Dermis microvascular lymphatic vessel endothelial cell (primary cell): ENCODE measurements at regions not wholly inside any gene's neighbourhood (a gene's known extent, or its start where the extent isn't known, plus 50 kb on each side); places are given as distances from the start of the nearest gene placed in this dataset.
"Not testable (repeated sequence)": the region's sequence is repeated elsewhere in the genome, so short reads cannot be mapped to it uniquely, and the experiment has no call there.

Experiments used
- DNase-seq, 2 donors: peaks; one replicate each; pipeline versions ENCODE4 v3.0.0 to v3.0.0-alpha.2; 2010; ENCODE audit warnings: low read depth in 2 of 2

DNA sequence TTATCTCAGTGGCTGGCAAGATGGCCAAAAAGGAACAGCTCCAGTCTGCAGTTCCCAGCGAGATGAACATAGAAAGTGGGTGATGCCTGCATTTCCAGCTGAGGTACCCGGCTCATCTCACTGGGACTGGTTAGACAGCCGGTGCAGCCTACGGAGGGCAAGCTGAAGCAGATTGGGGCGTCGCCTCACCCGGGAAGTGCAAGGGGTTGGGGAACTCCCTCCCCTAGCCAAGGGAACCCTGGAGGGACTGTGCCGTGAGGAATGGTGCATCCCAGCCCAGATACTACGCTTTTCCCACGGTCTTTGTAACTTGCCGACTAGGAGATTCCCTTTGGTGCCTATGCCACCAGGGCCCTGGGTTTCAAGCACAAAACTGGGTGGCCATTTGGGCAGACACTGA lies 324.7 kb downstream of the GJA1 start:
- DNase-seq = no peak

DNA sequence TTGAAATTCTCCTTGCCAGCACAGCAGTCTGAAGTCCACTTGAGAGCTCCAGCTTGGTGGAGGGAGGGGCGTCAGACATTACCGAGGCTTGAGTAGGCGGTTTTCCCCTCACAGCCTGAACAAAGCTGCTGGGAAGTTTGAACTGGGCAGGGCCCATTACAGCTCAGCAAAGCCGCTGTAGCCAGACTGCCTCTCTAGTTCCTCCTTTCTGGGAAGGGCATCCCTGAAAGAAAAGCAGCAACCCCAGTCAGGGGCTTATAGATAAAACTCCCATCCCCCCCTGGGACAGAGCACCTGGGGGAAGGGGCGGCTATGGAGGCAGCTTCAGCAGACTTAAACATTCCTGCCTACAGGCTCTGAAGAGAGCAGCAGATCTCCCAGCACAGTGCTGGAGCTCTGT lies 325.3 kb downstream of the GJA1 start:
- no peak for DNase-seq

DNA sequence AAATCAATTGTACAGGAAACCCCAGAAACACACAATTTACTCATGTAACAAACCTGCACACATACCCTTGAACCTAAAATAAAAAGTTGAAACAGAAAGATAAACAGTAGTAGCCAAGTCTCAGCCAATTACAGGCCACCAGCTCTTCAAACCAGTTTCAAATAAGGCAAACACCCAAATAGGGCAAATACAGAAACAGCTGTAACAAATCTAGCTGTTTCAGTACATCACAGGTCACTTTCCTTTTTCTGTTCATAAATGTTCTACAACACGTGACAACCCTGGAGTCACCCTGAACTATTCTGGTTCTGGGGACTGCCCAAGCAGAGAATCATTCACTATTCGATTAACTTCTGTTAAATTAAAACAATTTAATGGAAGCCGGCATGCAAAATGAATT lies 329.0 kb downstream of the GJA1 start:
- no peak for DNase-seq

DNA sequence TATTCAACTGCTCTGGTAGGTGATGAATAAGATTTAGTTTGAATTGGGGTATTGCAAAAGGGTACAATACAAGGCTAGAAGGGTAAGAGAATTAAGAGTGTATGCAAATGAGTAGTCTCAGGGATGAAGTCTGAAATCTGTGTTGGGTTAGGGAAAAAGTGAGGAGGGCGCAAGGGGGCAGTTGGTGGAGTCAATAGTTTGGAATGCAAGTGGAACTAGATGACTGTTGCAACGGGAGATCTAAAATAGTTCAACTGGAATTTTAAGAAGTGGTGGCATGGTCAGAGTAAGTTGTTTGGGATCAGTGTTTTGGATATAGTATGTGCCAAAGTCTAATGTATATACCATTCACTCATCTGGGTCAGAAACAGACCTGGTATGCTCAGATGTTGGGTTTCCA lies 329.6 kb downstream of the GJA1 start:
- DNase-seq = no peak

DNA sequence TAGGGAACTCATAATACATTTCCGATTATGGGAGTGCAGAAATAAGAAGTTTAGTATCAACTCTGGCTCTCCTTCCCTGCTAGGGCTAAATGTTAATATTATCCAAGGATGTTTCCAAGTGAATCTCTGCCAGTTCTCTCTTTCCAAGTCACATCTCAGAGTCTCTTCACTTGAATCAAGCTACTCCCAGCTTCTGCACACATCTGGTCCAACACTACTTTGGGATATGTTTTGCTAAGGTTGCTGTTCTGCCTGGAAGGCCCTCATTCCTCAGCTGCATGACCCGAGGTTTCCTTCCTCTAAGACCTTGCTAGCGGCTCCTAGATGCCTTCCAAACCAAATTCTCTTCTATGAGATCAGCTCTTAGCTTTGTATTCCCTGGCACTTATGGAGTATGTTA lies 331.8 kb downstream of the GJA1 start:
- DNase-seq = no peak

DNA sequence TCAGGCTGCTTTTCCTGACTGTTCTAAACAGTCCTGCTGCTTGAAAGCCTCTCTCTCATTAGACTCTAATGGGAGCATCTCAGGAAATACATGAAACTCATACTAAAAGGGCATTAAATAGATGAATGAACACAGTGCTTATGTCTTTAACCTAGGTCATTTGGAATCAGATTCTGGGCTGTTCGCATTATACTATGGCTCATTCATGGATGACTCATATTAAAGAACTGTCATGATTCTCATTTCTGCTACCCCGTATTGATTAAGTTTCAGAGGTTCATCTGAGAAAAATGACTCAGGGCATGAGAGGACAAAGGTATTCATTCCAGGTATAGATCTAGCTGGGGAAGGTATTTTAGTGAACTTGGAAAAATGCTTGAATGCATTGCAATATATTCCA lies 335.5 kb downstream of the GJA1 start:
- DNase-seq = peak in 1 of 2 donors; percentile 17

DNA sequence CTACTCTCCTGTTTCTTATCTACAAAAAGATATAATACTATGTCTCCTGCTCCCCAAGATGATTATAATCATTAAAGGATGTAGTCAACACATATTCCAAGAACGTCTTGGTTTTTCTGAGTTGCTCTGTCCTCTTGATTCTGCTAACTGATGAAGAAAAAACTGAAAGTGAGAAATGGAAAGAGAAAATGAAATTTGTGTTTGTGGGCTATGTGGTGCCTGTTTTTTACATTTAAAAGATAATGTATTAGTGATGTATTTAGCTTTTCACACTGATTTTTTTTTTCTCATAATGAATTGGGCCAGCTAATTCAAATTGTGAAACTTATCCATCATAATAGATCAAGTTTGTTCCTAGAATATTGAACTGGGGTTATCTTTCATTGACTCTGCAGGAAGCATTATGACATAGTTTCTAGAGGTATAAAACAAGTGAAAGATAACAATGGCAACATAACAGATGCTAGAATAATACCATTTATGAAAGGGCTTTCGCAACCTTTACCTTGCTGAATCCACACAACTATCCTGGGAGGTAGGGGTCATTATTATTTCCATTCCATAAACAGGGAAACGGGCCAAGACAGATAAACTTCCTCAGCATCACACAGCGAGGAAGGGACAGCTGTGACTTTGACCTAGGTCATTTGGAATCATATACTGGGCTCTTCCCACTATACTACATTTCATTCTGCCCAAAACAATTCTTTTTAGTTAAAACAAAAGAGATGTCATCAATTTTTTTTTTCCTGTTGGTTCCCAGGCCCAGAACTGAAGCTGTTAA lies 336.7 kb downstream of the GJA1 start:
- DNase-seq = peak; percentile 95 to 100

DNA sequence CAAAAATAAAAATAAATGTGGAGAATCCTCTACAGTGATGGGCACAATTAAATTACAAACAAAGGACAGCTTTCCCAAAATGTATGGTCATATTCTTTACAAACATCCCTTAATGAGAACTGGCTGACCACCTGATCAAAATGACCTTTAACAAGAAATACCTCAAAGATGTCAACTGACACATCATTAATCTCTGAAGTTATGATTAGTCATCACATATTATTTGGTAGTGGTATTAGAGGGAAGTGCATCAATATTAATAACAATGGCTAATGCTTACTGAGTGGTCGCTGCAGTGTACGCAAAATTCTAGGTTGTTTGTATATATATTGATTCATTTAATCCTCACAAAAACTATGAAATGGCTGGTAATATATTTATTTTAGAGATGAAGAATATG lies 340.6 kb downstream of the GJA1 start:
- DNase-seq = no peak

DNA sequence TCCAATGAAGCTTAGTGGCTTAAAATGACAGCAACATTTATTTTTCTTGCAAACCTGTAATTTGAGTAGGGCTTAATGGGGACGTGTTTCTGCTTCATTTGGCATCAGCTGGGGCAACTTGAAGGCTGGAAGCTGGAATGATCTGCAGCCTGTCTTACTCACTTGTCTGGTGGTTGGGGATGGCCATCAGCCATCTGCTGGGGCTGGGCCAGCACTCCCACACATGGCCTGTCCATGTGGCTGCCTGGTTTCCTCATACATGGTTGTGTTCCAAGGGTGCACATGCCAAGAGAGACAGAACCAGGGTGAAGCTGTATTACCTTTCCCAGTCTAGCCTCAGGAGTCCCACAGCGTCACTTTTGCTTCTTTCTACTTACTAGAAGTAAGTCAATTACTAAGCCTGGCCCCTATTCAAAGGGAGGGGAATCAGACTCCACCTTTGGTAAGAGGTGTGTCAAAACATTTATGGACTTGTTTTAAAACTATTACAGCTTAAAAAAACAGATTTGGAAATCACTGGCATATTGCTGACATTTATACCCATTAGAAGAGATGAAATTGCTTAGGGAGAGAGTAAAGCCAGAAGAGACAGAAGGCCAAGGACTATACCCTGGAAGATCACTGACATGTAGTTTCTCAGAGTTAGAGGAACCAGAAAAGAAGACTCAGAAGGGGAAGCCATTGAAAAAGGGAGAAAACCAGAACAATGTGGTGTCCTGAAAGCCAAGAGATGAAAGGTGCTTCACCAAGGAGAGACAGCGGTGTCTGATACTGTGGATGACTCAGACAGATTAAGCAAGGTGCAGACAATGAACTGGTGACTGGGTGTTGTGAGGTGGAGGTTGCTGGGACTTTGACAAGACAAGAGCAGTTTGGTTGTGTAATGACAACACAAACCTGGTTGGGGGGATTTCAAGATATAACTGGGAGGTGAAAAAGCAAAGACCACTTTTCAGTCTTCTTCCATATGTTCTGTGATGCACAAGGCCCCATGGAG lies 345.2 kb downstream of the GJA1 start:
- DNase-seq = no peak

DNA sequence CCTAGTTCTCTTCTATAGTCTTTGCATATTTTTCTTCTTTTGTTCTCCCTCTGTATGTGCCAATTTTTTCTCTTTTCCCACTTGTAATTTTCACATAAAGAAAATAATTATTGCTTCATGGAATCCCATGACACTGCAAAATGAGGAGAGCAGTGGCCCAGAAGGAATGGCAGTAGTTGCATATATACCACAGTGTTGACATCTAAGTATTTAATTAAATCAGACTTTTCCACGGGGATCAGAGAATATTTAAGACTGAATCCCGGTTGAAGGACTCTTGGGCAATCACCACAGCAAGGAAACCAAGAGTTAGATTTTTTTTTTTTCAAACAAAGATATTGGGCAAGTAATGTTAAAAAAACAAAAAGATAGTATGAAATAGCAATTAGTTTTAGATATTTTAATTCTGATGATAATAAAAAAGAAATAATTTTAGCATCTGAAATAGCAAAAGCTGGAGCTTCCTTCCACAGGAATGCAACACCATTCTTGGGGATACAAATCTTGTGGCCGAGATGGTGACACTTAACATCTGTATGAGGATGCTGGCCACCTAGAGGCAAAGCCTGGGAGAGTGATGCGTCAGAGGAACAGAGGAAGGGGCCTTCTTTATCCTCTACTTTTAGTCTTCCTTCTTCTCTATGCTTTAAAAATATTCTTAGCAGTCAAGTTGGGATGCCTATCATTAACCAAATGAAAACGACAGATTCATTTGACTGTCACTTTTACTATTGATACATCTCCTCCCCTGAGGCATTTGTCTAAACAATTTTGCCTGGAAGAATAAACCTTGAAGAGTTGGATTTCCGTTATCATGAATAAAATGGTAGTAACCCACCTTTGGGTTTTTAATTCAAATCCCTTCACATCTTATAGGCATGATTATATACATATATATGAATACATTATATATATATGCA lies 356.2 kb downstream of the GJA1 start:
- no peak for DNase-seq

DNA sequence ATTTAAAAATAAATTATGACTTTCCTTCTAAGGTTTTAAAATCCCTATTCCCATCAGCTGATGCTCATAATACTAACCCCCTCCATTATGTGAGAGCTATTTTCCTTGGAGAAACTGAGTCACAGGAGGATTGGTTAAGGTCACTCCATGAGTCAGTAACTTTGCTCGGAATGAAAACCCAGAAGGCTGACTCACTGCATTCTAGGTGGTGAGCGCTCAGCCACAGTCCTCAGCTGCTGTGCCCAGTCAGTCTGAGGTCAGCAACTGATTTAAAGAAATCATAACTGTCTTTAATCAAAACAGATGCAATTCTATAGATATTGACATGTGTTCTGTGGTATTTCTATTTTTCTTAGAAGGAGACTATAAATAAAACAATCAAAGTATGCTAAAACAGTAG lies 359.2 kb downstream of the GJA1 start:
- DNase-seq = peak in 1 of 2 donors; percentile 76

DNA sequence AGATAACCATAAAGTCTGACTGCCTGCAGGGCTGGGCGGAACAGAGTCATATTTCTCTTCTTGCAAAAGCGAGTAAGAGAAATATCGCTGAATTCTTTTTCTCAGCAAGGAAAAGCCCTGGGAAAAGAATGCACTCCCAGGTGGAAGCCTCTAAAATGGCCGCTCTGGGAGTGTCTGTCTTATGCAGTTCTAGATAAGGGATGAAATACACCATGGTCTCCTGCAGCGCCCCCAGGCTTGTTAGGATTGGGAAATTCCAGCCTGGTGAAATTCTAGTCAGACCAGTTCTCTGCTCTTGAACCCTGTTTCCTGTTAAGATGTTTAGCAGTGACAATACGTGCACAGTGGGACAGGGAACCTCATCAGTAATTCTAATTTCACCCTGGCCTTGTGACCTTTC lies 362.2 kb downstream of the GJA1 start:
- not testable (repeated sequence) for DNase-seq

DNA sequence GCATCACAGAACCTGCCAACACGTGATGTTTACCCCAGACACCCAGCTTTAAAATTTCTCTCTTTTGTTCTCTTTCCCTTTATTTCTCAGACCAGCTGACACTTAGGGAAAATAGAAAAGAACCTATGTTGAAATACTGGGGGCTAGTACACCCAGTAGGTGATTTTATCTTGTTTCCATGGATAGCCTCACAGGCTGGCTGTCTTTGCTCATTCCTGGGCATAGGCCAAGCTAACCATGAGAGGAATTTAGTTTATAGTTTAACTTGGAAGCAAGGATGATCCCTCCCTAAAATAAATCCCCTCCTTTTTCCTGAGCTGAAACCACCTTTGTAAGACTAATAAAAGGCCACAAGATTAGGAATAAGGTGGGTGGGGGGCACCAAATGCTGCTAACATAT lies 362.7 kb downstream of the GJA1 start:
- DNase-seq = not testable (repeated sequence)

DNA sequence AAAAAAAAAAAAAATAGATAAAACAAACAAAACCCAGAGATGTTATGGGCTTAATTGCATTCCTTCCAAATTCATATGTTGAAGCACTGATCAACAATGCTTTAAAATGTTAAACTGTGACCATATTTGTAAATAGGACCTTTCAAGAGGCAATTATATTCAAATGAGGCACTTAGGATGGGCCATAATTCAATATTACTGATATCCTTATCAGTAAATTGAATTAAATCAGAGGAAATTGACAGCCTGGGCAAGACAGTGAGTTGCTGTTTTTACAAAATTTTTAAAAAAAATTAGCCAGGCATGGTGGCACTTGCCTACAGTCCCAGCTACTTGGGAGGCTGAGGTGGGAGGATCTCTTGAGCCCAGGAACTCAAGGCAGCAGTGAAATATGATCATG lies 364.1 kb downstream of the GJA1 start:
- DNase-seq = no peak

DNA sequence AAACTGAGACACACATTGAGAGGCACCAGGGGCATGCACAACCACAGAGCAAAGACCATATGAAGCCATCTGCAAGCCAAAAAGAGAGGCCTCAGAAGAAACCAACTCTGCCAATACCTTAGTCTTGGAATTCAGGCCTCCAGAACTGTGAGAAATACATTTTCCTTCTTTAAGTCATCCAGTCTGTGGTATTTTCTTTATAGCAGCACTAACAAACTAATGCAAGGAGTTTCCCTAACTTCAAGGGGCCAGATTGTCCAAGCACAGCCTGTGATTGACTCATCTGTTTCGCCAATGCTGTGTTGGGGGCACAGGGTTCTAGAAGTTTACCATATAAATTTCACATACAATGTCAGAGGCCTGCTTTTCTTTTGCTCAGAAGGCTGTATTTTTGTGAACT lies 364.6 kb downstream of the GJA1 start:
- DNase-seq = no peak

DNA sequence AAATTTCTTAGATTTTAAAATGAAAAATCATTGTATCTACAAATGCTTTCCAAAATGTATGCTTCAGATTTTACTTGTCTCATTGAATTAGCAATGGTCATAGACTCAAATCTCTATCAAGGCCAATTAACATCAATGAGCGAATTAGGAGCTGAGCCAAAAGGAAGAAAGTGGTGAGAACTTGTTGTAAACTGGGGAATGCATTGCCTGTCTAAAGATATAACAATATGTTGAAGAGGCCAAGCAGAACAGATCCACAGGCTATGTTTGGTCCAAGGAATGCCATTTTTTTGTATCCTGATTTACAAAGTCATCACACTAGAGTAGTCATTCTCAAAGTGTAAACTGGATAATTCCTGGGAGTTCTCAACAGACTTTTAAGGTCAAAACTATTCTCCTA lies 370.7 kb downstream of the GJA1 start:
- DNase-seq = no peak

DNA sequence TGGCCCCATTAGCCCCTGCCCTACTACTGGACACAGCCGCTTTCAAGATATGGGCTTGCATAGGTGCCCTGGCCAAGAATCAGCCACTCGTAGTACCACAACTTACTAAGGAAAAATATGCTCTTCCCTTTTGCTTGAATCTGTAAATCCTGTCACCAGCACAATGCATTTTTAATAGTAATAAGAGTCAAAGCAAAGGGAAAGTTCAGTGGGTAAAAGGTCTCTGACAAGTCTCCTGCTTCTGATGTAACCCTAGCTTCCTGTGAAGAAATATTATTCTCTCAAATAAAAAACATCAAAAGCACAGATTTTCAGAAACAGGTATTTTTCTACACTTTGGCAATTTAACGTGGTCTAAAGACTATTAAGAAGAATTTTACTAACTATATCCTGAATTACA lies 373.8 kb downstream of the GJA1 start:
- no peak for DNase-seq

DNA sequence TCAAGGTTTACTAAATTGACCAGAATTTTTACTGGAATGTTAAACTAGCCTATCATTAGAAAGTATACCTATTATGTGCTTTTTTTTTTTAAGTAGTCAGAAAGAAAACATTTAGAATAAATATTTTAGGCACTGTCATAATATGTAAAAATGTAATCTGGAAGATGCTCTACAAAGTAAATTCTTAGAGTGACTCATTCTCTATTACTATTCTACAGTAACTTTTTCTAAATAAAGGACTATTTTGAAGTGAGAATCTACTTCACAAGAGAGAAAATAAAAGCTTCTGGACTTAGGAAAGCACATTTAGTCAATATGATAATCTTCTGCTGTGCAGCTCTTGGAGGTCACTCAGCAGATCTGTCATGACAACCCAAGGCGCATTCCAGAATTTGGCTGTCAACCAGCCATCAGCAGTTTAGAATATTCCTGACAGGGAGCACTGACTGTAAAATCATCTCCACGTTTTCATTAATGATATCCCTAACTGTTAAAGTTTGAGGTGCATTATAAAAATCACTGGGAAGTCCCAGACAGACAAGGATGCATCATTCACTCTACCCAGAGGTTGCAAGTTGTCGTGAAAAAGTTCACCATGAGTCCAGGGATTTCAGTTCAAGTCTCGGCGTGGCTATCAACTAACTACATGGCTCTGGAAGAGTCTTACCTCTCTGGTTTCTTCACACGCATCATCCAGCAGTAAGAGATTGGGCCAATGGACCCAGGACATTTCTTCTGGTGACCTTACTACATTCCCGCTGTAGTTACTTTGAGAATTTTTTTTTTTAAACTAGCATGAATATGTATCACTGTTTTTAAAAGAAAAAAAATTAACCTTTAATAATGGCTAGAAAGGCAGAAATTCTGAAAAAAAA lies 374.9 kb downstream of the GJA1 start:
- no peak for DNase-seq

DNA sequence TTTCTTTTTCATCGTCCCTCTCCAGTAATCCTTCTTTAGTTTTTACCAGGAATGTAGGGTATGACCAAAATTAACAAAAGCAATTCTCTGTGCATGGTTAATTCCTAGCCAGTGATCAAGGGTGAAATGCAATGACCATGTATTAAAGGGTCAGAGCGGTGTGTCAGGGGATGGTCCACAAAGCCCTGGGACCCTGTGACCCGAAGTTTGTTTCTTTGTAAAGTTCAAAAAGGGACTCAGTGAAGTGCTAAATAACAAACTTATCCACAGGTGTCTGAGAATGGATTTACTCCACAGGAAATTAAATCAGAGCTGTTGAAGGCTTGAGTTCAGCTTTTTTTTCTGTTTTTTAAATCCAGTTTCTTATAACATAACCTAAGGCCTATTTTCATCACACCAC lies 375.7 kb downstream of the GJA1 start:
- DNase-seq = no peak

DNA sequence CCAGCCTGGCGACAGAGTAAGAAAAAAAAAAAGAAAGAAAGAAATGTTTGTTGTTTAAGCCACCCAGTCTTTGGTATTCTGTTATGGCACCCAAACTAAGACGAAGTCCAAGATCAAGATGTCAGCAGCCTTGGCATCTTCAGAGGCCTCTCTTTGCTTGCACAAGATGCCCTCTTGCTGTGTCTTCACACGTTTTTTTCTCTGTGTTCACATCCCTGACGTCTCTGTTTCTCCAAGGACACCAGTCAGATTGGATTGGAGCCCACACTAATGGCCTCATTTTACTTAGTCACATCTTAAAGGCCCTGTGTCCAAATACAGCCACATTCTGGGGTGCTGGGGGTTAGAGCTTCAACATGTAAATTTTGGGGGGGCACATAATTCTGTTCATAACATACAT lies 380.9 kb downstream of the GJA1 start:
- no peak for DNase-seq
